SJSA1 (cell line): ENCODE measurements at regions not wholly inside any gene's neighbourhood (a gene's known extent, or its start where the extent isn't known, plus 50 kb on each side); places are given as distances from the start of the nearest gene placed in this dataset.
"Not testable (repeated sequence)": the region's sequence is repeated elsewhere in the genome, so short reads cannot be mapped to it uniquely, and the experiment has no call there.

Experiments
- DNase-seq, 2 experiments: peaks; one replicate each; pipeline ENCODE4 v3.0.0-alpha.2; 2015 to 2020; ENCODE audit warnings: low spot score in 2 of 2, low read depth in 1 of 2
- H3K27ac ChIP-seq: fragments of 250-450 bp; sonication (Bioruptor Pico); 2 replicates; pipeline ENCODE4 v1.5.1; 2020; ENCODE audit warnings: mild to moderate bottlenecking, moderate library complexity
- H3K27me3 ChIP-seq: fragments of 250-450 bp; sonication (Bioruptor Pico); replicated peaks from 2 replicates; pipeline ENCODE4 v1.5.1; 2020; ENCODE audit warnings: mild to moderate bottlenecking, moderate library complexity
- H3K36me3 ChIP-seq: fragments of 250-450 bp; sonication (Bioruptor Pico); 2 replicates; pipeline ENCODE4 v1.5.1; 2020; ENCODE audit warnings: mild to moderate bottlenecking
- H3K4me1 ChIP-seq: fragments of 250-450 bp; sonication (Bioruptor Pico); replicated peaks from 2 replicates; pipeline ENCODE4 v1.6.1; 2021; ENCODE audit warnings: mild to moderate bottlenecking
- H3K4me3 ChIP-seq: fragments of 250-450 bp; sonication (Bioruptor Pico); 2 replicates; pipeline ENCODE4 v1.5.1; 2020; ENCODE audit warnings: mild to moderate bottlenecking
- H3K9me3 ChIP-seq: fragments of 250-450 bp; sonication (Bioruptor Pico); replicated peaks from 2 replicates; pipeline ENCODE4 v1.5.1; 2020; ENCODE audit warnings: mild to moderate bottlenecking

DNA sequence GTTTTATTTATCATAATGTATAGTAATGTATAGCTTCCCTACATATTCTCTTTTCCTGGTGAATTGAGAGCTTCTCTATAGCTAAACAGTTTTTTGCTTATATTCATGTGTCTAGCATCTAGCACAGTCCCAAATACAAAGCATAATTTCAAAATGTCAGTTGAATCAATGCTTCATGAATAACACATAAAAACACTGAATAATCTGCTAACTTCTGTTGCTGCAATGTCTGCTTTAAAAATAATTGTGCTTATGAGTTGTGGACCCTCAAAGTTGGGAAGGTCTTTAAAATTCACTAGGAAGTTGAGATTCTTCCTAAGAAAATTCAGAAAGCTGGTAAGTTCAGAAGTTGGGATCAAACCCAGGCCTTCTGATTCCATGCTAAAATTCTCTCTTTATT, 600.9 kb upstream of the FAM98A start:
- no peaks in the 10 kb centered on the region for H3K4me1 ChIP-seq

DNA sequence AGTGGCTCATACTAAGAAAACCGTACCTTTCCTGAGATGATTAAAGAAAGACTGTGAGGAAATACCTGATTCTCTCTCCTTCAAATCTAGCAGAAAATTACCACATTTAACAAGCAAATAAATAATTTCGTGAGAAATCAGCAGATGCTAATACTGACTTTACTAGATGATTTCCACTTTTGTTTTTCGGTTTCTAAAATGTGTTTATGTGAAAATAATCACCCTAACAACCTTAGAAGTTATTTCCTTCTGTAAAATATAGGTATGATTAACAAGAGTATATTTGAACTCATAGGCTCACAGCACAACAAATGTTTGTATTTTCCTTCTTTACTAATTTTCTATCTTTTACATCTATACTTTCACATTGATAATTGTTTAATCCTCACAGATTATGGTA, 594.1 kb upstream of the FAM98A start:
- no peak for DNase-seq
- H3K4me1 ChIP-seq: no peaks in the 10 kb centered on the region
- H3K27ac ChIP-seq: no peak overlapping the region
- no peaks in the 10 kb centered on the region for H3K36me3 ChIP-seq
- no peaks in the 10 kb centered on the region for H3K27me3 ChIP-seq
- peaks cover 3% of the 10 kb centered on the region; the same call in 1 of the 2 replicates for H3K9me3 ChIP-seq
- no peak overlapping the region for H3K4me3 ChIP-seq

More for the DNA sequence above, 600.9 kb upstream of the FAM98A start:
- Histone ChIP-seq H3K27me3 (no peaks in the 10 kb centered on the region), H3K27ac (no peak overlapping the region), H3K9me3 (no peaks in the 10 kb centered on the region; the same call in none of the 2 replicates), H3K36me3 (no peaks in the 10 kb centered on the region), H3K4me3 (no peak overlapping the region)
- no peak for DNase-seq

DNA sequence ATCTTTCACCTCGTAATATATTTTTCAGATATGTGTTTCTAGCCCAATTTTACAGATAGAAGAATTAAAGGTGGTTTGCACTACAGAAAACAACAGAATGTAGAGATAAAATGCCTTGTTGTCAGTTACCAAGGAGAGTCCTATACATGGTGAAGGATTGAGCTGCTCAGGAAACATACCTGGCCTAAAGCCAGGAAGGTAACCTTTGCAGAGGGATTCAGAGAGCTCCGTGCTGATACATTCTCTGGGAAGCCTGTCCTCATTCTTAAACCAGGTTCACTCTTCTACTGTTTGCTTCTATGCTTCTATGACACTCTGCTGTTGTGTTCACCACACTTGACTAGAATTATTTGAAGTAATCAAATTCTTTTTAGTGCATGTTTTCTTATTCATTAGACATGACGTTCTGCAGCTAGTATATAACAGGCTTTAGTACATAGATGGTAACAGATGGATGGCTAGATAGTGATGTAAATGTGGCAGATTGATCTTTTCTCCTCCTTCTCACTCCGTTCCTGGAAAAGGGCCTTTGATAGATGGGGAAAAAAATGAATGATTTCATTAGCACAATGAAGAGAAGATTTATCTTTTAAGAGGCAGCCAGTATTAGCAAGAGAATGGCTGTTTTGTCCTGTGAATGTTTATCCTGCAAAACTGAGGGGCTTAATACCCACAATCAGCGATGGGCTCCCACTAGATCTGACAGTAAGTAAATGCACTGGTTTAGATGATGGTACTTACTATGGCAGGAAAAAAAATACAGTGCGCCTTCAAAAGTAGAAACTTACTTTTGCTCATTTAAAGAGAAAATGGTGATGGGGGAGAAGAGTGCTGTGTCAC, 589.6 kb upstream of the FAM98A start:
- H3K36me3 ChIP-seq: no peaks in the 10 kb centered on the region
- H3K27me3 ChIP-seq: no peaks in the 10 kb centered on the region
- H3K27ac ChIP-seq: no peak overlapping the region
- DNase-seq: no peak
- H3K4me1 ChIP-seq: no peaks in the 10 kb centered on the region
- 0 out of 2 replicates have a peak, but pooled peaks cover 3% of the 10 kb centered on the region for H3K9me3 ChIP-seq
- no peak overlapping the region for H3K4me3 ChIP-seq

DNA sequence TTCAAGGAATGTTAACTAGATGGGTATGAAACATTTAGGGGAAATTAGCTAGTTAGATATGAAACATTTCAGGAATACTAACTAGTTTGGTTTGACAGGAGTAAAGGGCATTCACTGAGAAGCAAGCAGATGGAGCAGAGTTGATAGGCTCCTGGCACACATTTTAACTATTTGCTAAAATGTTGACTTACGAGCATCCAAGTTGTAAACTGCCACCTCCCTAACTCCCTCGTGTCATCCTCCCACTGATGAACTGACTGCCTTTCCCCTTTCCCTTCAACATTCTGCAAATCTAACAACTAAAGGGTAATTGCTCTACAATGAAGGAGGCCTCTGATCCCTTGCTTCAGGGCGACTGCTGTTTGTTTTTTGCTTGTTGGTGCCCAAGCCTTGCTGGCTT, 580.4 kb upstream of the FAM98A start:
- H3K9me3 ChIP-seq: no peaks in the 10 kb centered on the region
- H3K36me3 ChIP-seq: no peaks in the 10 kb centered on the region
- H3K4me1 ChIP-seq: no peaks in the 10 kb centered on the region
- no peak for DNase-seq
- no peak overlapping the region for H3K27ac ChIP-seq
- H3K4me3 ChIP-seq: no peak overlapping the region
- no peaks in the 10 kb centered on the region for H3K27me3 ChIP-seq

DNA sequence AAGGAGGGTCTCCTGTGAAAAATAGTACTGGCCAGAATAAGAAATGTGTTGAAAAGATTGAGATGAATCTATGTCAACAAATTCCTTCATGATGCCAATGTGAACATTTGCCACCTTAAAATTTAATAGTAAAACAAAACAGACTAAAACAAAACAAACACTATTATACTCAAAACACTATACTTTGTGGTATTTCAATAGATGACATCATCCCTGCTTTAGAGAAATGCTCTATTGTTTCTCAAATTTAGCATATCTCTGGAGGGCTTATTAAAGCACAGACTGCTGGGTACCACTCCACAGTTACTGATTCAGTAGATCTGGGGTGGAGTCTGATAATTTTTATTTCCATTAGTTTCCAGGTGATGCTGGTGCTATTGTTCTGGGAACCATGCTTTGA, 579.4 kb upstream of the FAM98A start:
- Histone ChIP-seq H3K36me3 (no peaks in the 10 kb centered on the region), H3K9me3 (no peaks in the 10 kb centered on the region), H3K4me3 (no peak overlapping the region), H3K4me1 (no peaks in the 10 kb centered on the region), H3K27me3 (no peaks in the 10 kb centered on the region), H3K27ac (no peak overlapping the region)
- DNase-seq: no peak

DNA sequence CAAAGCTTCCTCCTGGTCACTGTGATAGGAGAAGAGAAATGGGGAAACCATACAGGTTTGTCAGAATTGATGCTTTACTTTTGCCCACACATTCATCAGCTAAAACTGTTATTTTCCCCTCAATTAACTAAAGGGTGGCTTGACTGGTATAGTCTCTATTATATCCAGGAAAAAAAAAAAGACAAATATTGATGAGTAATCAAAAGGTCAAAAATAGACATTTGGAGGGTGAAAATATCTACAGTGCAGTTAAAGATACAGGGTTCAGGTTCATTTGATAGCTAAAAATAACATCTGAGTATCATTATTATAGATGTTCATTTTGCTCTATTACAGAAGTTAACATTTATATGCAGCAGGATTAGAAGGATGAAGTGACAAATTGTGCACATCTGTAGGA, 577.6 kb upstream of the FAM98A start:
- no peaks in the 10 kb centered on the region for H3K9me3 ChIP-seq
- H3K36me3 ChIP-seq: no peaks in the 10 kb centered on the region
- no peaks in the 10 kb centered on the region for H3K27me3 ChIP-seq
- no peaks in the 10 kb centered on the region for H3K4me1 ChIP-seq
- DNase-seq: no peak
- no peak overlapping the region for H3K4me3 ChIP-seq
- no peak overlapping the region for H3K27ac ChIP-seq

DNA sequence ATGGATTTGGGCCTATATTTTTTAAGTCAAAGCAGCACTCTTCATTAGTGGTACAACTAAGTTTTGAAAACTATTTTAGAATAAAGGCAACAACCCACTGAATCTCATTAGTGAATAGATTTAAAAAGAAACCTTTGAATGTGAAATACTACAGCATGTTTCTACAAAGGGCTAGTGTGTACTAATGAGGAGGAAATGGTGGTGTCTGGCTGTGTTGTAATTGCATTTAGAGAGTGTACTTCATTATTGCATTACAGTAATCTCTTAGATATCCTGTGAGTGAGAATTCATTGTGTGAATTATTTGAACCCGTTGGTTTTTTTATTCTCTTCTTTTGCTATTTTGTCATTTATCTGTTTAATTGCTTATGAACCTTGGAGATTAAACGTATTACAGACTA, 575.4 kb upstream of the FAM98A start:
- no peaks in the 10 kb centered on the region for H3K36me3 ChIP-seq
- DNase-seq: no peak
- H3K9me3 ChIP-seq: no peaks in the 10 kb centered on the region
- H3K4me3 ChIP-seq: no peak overlapping the region
- H3K4me1 ChIP-seq: no peaks in the 10 kb centered on the region
- no peak overlapping the region for H3K27ac ChIP-seq
- H3K27me3 ChIP-seq: no peaks in the 10 kb centered on the region

DNA sequence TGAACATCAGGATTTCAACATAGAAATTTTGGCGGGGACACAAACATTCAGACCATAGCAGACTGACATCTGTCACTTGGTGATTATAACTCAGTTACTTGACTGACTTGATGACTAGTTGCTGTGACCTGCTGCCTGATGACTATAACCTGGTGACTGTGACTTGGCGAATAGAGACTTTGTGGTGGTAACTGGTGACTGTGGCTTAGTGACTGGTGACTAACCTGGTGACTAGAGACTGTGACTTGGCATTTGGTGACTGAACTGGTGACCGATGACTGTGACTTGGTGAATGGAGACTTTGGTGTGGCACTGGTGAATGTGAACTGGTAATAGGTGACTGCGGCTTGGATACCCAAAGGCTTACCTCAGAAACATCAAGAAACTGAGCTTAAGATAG, 563.1 kb upstream of the FAM98A start:
- no peak for DNase-seq
- Histone ChIP-seq H3K9me3 (no peaks in the 10 kb centered on the region), H3K36me3 (no peaks in the 10 kb centered on the region), H3K27me3 (no peaks in the 10 kb centered on the region), H3K4me1 (no peaks in the 10 kb centered on the region), H3K27ac (no peak overlapping the region), H3K4me3 (no peak overlapping the region)

DNA sequence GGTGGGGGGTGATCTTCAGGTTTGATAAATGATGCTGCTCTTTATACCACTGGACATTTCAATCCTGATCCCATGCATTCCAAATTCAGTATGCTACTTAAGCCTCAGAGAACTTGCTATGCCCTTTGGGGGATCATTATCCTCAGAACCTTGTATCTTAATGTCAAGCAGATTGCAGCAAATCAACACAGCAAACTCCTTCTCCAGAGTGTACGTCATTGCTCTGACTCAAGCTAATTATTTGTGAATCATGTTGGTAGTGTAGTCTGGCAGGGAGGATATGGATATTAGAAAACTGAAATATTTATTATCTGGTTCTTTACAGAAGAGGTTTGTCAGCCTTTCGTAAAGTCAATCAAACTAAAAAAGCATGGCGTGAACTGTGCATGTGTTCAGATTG, 562.5 kb upstream of the FAM98A start:
- no peaks in the 10 kb centered on the region for H3K4me1 ChIP-seq
- no peaks in the 10 kb centered on the region for H3K9me3 ChIP-seq
- no peak for DNase-seq
- no peaks in the 10 kb centered on the region for H3K36me3 ChIP-seq
- no peak overlapping the region for H3K4me3 ChIP-seq
- H3K27me3 ChIP-seq: no peaks in the 10 kb centered on the region
- no peak overlapping the region for H3K27ac ChIP-seq

DNA sequence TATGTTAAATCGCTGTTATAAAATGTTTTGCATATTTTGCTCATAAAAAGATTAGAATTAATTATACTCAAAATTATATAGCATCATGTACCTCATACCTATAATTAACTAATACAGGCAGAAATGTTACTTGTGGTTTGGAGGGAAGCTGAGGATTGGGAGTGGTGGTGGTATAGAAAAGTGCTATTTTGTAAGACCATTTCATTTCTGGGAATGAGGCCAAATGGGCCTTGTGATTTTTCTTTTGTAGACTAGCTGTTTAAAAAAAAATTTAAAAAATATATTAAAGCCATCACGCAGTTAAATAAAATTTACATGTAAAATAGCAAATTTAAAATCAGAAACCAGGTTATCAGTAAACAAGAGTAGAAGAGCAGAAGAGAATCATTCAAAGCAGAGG, 560.8 kb upstream of the FAM98A start:
- Histone ChIP-seq H3K9me3 (no peaks in the 10 kb centered on the region), H3K27ac (no peak overlapping the region), H3K36me3 (no peaks in the 10 kb centered on the region), H3K4me3 (no peak overlapping the region), H3K27me3 (no peaks in the 10 kb centered on the region), H3K4me1 (no peaks in the 10 kb centered on the region)
- no peak for DNase-seq

DNA sequence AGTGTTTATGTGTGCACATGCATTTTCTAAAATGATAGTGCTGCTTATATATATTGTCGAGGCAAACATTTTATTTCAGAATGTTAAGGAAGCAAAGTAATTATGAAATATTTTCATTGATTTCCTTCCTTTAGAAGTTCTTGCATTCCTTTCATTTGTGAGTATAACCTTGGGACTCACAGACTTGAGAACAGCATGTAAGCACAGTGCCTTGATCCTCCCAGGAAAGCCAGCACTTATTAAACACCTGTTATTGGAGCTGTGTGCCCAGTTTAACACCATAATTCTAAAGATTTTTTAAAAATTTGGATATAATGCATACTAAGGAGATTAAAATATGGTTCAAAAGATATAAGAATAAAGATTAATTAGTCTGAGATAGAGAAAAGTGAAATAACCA, 554.4 kb upstream of the FAM98A start:
- no peak overlapping the region for H3K4me3 ChIP-seq
- H3K36me3 ChIP-seq: no peaks in the 10 kb centered on the region
- H3K9me3 ChIP-seq: no peaks in the 10 kb centered on the region; the same call in 1 of the 2 replicates
- H3K27me3 ChIP-seq: no peaks in the 10 kb centered on the region
- no peaks in the 10 kb centered on the region for H3K4me1 ChIP-seq
- no peak overlapping the region for H3K27ac ChIP-seq
- DNase-seq: no peak

DNA sequence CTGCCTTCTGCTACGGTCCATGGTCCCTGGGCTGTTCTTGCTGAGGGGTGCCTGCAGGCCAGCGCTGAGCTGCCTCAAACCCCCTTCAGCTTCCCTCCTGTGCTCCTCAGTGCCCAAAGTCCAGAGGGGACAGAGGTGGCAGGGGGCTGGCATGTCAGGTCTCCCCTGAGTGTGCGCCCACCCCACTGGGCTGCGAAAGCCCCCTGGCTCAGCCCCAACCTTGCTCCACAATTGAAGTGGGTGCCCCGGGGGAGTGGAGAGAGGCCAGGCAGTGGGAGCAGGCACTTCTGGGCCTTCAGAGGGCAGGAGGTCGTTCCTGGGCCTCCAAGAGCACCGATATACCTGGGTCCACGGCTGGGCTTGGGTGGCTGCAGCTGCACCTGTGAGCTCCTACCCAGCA, 548.7 kb upstream of the FAM98A start:
- no peak for DNase-seq
- H3K27ac ChIP-seq: no peak overlapping the region
- no peak overlapping the region for H3K4me3 ChIP-seq
- H3K27me3 ChIP-seq: no peaks in the 10 kb centered on the region
- H3K9me3 ChIP-seq: no peaks in the 10 kb centered on the region; the same call in 1 of the 2 replicates
- H3K4me1 ChIP-seq: no peaks in the 10 kb centered on the region
- no peaks in the 10 kb centered on the region for H3K36me3 ChIP-seq

DNA sequence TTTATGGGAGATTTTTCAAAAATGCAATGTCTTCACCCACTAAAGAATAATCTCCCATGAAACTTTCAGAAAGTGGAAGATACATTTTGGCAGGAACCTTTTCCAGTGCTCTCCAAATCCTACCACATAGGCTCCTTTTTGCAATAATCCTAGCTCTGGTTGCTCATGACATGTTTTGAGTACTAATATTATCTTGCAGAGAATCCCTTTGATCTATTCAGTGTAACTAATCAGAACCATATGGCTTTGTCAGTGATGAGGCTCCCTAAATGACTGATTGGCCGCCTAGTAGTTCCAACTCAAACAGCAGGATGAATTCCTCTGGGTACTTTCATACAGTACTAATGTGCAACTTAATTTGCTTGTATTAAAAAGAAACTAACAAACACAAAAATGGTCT, 544.0 kb upstream of the FAM98A start:
- no peaks in the 10 kb centered on the region for H3K4me1 ChIP-seq
- H3K9me3 ChIP-seq: no peaks in the 10 kb centered on the region
- no peak overlapping the region for H3K4me3 ChIP-seq
- no peaks in the 10 kb centered on the region for H3K36me3 ChIP-seq
- no peak overlapping the region for H3K27ac ChIP-seq
- no peak for DNase-seq
- H3K27me3 ChIP-seq: no peaks in the 10 kb centered on the region

DNA sequence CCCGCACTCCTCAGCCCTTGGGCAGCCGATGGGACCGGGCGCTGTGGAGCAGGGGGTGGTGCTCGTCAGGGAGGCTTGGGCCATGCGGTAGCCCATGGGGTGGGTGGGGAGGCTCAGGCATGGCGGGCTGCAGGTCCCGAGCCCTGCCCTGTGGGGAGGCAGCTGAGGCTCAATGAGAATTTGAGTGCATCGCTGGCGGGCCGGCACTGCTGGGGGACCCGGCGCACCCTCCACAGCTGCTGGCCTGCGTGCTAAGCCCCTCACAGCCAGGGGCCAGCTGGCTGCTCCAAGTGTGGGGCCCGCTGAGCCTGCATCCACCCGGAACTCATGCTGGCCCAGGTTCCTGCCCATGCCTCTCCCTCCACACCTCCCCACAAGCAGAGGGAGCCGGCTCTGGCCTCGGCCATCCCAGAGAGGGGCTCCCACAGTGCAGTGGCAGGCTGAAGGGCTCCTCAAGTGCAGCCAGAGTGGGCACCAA, 543.5 kb upstream of the FAM98A start:
- not testable (repeated sequence) for H3K27me3 ChIP-seq, H3K27ac ChIP-seq, H3K36me3 ChIP-seq, H3K4me3 ChIP-seq, DNase-seq, H3K9me3 ChIP-seq, H3K4me1 ChIP-seq

DNA sequence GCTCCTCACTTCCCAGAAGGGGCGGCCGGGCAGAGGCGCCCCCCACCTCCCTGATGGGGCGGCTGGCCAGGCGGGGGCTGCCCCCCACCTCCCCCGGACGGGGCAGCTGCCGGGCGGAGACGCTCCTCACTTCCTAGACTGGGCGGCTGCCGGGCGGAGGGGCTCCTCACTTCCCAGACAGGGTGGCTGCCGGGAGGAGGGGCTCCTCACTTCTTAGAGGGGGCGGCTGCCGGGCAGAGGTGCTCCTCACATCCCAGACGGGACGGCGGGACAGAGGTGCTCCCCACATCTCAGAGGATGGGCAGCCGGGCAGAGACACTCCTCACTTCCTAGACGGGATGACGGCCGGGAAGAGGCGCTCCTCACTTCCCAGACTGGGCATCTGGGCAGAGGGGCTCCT, 534.0 kb upstream of the FAM98A start:
- H3K9me3 ChIP-seq, H3K27me3 ChIP-seq, H3K4me1 ChIP-seq, H3K27ac ChIP-seq, H3K36me3 ChIP-seq, H3K4me3 ChIP-seq, DNase-seq: not testable (repeated sequence)
